Activated CD4-positive, alpha-beta T cell treated with anti-CD3 and anti-CD28 coated beads, Interleukin-2, amount 50 U/mL, for 24 hours (primary cell): ENCODE measurements at regions not wholly inside any gene's neighbourhood (a gene's known extent, or its start where the extent isn't known, plus 50 kb on each side); places are given as distances from the start of the nearest gene placed in this dataset.

ENCODE experiments used
- DNase-seq, 2 donors: peaks; one replicate each; pipeline ENCODE4 v3.0.0-alpha.2; 2020; ENCODE audit warnings: low read depth in 1 of 2, low spot score in 1 of 2

DNA sequence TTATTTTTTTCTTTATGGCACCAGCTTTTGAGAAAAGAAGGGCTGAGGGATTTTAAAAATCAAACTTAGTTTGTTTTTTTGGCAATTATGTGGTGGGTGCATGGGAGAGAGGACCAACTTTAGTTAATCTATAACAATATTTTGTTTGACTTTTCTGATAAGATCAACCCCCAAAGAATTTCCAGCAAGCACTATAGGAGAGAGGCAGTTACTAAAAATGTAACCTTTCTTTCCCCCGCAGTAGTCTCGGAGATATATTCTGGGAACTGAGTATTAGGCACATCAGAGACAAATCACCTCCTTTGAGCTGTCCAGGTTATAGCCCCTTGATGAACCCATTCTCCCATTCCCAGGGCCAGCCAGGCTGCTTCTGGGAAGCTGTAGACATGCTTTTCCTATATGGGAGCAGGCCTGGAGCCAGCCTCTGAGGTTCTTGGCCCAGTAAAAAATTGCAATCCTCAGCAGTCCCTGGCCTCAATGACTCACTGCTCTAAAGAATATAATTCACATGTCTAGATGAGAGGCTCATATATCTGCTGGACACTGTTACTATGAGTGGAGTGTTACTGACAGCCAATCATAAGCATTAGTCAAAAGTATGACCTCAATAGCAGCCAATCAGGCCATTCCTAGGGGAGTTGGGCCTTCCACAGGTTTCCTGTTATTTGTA is 138.3 kb upstream of the AGBL1 start:
- no peak for DNase-seq

DNA sequence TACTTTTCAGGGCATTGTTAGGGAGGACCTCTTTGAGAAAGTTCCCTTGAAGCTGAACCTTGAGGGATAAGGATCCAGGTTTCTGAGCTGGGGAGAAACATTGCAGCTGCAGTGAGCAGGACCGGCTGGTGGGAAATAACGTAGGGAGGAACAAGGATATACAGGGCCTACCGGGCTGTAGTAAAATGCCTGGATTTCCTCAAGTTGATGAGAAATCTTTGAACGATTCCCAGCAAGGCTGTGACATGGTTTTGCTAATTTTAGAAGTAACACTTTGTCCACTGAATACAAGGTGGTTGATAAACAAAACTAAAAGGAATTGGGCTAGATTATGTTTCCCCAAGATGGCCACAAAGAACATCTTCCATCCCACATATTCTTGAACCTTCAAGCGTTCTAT is 137.0 kb upstream of the AGBL1 start:
- no peak for DNase-seq

DNA sequence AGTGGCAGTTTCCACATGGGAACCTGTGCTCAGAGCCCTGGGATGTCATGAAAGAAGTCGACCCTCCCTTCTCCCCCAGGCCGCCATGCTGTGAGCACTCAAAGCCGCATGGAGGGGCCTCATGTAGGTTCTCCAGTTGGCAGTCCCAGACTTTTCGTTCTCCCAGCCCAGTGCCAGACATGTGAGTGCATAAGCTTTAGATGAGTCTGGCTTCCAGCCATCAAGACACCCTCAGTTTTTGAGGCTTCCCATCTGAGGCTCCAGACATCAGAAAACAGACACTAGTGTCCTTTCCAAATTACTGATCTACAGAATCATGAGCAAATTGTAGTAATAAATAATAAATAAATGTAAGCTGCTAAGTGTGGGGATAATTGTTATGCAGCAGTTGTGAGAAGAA is 136.5 kb upstream of the AGBL1 start:
- no peak for DNase-seq

DNA sequence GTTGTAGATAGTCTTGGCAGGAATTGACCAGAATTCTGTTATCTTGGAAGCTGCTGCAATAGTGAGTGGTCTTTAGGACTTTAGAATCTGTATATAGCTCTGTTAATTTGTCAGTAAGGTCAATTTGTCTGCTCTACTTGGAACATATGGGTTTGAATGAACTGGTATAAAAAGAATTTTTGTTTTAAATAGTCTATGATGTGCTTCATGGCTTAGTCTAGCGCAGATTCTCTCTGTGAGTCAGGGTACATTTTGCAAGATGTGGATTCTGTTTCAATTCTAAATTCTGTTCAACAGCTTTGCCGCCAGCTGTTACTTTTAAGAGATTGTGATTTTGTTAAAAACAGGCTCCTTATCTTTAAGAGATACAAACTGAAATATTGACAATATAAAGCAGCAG is 135.9 kb upstream of the AGBL1 start:
- DNase-seq, result no peak

DNA sequence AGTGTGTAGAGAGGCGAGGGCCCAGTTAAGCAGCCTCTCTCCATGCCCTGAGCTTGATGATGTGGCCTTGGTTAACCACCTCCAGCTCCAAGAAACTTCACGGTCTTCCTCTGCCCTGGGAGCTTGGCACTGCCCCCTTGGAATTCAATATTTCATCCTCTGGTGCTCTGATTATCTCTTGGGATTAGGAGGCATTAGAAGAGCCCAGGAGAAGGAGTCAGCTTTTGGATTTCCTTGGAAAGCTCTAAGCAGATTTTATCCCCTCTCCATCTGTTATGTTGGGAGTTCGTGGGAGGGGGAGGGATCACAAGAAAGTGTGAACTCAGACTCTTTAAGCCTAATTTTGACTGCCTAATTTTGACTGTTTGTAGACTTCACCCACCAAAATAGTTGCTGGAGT is 132.7 kb upstream of the AGBL1 start:
- no peak for DNase-seq

DNA sequence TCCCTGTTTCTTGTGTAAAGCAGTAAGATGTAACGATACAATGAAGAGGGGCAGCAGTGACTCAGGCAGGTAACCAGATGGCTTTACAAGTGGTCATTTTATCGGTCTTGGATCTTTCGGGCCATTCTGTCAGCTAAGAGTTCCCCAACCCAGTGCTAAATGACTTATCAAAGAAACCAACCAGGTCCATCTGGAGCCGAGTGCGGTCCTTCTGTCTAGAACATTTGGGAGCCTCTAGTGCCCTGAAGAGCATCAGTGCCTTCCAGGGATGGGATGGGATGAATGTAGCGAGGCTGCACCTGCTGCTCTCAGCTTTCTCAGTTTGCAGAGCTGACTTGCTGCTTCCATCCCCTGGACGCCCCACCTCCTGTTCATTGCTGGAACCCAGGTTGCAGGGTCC is 131.7 kb upstream of the AGBL1 start:
- no peak for DNase-seq

DNA sequence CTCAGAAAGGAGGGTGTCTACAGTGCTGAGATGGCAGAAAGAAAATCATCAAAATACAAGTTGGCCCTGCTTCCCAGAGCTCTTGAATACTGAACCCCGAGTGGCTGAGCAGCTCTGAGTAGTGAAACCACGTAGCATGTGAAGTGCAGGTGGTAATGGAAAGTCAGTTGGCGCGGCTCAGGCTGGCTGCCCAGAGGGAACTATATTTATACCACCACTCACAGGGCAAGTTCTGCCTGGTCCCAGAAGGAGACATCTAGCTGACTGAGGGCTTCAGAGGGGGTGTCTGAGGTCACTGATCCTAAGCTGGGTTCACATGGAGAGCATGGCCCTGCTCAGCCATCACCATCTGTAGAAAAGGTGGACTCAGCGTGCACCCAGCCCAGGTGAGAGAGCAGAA is 129.6 kb upstream of the AGBL1 start:
- DNase-seq, result no peak

DNA sequence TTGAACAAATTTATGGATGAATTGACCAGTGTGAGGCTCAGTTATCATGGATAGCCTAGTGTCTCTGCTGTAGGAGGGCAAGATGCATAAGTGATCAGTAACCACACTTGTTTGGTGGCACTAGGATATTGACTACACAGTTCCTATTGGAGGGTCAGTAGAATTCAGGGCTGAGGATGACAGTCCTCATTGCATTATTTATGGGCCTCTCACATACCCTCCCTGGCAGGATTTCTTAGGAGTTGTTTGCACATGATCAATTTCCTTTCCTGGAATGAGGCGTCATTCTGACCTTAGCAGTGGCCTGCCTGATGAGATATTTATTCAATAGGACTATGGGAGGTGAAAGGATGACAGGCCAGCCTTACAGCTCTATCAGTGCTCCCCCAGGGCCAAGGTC is 125.1 kb upstream of the AGBL1 start:
- DNase-seq, result no peak

DNA sequence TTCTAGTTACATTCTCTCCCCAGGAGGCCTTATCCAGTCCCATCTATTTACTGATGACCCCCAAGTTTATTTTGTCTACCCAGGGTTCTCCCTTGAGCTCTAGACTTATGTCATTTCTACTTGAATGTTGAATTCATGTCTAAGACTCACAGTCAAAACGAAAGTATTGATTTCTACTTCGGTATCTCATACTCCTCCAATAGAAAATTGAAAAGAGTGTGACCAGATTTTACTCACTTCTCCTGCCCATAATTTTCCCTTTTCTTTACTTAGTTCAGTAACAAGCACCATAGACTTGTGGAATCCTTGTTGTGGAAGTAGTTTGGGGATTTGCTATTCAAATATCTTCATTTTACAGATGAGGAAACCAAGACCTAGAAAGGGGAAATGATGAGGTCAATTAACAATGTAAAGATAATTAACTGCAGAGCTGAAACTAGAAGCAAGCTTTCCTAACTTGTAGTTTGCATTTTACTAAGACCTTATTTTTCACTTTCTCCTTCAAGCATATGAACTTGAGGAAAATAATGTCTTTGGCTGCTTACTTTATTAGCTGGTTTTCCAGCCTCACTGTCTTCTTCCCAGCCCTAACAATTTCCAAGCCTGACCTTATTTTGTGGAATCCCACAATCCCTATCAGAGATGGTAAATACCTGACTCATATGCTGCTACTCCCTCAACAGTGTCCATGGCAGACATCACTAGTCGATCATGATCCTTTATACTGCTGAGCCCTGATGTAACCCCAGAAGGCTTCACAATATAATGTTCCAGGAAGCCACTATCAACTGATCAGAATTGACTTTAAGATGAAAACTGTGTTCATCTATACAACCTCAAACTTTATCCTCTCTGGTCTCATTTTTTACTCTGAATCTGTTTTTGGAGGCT is 123.9 kb upstream of the AGBL1 start:
- no peak for DNase-seq

DNA sequence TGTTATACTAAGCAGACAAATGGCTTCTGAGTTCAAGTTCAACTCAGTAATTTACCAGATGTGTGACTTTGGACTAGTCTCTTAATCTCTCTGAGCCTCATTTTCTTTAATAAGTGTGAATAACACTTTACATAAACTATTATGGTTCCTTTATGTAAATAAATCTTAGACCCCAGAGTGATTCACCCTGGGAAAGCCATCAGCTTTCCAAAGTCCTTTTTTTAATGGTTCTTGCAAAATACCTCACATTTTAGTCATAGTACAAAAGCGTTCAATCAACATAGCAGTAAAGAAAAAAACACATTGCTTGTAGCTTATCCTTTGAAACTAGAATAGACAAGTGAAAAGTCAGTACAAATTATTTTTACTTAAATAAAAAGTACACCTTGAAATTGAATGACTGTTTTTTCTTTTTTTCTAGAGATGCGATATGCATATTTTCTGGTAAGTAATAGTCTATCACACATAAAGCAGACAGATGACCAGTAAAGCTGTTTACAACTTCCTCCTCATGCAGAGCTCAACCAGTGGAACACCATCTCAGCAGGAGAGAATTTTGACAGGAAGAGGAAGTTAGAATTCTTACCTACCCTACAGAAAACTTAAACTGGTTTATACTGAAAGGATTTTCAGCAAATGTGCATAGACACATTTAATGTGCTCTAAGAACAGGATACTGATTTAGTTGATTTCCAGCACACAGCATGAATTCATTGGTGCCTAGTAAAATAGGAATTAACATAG is 123.0 kb upstream of the AGBL1 start:
- no peak for DNase-seq

DNA sequence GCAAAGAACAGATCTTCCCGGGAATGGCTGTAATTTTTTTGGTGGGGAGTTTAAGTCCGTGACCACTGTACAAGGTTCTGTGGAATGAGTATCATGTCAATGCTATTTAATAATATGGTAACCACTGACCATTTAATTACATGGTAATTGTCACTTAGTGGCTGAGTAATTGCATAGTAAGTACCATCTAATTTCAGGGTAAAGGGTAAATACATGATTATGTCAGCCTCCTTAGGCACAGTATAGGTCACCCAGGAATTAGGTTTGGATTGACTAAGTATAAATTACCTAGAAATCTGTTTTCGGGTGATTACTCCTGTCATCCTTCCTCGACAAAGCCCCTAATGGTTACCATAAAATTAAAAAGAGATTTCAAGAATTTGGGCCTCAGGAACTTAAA is 120.1 kb upstream of the AGBL1 start:
- no peak for DNase-seq

DNA sequence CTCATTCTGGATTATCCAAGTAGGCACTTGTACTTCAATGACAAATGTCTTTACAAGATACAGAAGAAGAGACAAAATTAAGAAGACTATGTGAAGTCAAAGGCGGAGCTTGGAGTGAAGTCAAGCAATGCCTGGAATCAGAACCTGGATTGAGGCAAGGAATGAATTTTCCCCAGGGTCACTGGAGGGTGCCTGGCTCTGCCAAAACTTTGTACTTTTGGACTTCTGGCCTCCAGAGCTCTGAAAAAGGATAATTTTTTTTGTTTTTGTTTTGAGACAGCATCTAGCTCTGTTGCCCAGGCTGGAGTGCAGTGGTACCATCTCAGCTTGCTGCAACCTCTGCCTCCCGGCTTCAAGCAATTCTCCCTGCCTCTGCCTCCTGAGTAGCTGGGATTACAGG is 119.3 kb upstream of the AGBL1 start:
- no peak for DNase-seq

DNA sequence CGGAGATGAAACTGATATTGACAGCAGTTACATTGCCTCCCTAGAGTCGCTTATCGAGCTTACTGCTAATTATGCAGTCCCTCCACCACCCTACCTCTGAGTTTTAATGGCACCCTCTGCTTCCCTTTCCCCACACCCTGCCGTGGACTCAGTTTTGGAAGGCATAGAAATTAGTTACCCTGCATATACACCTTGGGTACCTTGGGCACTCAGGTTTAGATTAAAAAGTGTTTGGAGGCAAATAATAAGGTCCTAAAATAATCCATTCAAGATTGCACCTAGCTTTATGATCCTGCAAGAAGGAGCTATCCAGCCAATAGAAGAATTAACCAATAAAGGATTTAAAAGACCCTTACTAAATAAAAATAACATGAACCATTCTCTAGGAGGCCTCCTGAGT is 117.8 kb upstream of the AGBL1 start:
- DNase-seq, result no peak

DNA sequence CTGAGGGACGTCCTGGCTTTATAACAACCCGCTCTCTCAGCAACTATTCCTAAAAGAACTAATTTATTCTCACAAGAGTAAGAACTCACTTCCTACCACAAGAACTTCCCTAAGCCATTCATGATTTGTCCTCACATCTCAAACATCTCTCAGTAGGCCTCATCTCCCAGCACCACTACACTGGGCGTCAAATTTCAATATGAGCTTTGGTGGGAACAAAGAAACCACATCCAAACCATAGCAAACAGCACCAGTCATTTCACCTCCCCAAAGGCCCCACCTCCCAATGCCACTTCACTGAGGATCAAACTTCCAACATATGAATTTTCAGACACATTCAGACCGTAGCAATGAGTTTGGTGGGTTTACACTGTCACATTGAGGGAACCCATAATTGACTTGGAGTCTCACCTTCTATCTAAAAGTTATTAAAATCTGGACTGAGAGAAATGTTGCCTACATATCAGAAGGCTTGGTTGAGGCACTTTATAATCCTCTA is 116.4 kb upstream of the AGBL1 start:
- no peak for DNase-seq

DNA sequence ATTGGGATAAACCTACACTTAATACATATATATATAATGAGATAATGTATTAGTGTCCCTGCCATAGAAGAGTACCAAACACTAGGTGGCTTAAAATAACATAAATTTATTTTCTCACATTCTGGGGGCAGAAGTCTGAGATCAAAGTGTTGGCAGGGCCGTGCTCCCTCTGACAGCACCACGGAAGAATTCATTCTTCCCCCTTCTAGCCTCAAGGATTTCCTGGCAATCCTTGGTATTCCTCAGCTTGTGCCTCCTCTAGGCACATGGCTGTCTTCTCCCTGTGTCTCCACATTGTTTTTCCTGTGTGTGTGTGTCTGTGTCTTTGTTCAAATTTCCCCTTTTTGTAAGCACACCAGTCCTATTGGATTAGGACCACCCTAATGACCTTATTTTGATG is 115.2 kb upstream of the AGBL1 start:
- no peak for DNase-seq

DNA sequence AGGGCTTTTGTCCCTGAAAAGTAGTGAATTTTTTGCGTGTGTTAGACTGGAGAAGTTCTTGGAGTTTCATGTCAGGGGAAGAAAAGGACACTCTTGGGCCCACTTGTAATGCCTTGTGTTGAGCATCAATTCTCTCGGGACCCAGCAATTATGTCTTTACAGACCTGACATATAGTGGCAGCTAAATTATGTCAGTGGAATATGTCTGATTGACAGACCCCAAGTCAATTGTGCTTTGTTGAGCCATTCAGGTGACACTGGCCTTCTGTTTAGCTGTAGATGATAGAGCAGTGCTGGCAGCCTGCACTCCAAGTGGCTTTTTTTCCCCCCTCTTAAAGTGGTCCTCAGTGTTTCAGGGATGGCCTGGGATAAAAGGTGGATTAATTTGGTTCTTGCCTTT is 112.1 kb upstream of the AGBL1 start:
- DNase-seq, result no peak

DNA sequence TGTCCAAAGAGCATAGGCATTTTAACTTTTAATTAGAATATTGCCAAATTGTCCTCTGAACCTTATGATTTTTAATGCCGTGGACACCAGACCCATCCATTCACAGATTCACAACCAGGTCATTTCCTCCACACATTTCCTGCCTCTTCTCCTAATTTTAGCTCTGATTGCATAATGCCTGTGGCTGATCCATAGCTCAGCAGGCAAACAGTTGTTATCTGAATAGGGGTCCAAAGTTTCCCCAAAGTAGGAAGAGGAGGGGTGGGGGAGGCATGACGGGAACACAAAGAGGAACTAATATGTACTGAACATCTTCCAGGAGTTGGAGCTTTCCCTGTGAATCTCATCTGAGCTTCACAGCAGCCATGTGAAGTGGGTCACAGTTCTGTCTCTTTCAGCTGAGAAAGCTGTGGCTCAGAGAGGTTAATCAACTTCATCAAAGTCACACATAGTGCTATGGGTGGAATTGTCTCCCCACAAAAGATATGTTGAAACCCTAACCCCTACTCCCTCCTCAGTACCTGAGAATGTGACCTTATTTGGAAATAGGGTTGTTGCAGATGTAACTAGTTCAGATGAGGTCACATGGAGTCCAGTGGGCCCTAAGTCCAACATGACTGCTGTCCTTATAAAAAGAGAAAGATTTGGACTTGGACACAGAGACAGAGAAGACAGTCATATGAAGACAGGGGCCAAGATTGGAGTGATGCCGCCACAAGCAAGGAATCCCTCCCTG is 106.7 kb upstream of the AGBL1 start:
- no peak for DNase-seq

DNA sequence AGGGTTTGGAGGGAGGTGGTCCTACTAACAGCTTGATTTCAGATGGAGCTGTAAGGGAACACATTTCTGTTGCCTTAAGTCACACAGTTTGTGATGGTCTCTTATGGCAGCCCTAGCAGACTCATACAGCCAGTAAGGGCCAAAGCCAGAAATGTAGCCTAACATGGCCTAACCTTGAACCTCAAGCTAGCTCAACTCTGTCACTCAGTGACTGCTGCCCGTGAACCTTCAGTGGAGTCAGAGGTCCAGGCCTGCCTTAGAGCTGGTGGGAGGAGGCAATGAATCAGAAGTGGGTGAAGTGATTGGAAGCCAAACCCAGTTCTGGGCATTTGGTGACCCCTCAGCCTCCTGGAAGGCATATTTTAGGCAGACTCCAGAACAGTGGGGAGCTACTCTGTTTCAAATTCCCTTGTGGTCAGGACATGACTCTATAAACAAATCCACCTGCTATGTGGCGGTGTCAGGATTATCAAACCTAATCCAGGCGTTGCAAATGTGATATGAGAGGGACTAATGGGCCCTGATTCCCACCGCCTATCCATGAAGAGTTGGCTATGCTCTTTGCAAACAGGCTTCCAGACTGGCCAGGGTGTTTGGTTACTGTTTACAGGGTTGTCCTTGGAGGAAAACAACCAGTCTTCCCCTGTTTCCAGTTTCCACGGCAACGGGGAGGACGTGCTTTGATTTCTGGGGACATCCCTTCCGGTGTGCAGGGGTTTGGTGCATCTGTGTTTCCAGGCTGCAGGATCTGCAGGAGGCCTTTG is 105.9 kb upstream of the AGBL1 start:
- DNase-seq, result no peak

DNA sequence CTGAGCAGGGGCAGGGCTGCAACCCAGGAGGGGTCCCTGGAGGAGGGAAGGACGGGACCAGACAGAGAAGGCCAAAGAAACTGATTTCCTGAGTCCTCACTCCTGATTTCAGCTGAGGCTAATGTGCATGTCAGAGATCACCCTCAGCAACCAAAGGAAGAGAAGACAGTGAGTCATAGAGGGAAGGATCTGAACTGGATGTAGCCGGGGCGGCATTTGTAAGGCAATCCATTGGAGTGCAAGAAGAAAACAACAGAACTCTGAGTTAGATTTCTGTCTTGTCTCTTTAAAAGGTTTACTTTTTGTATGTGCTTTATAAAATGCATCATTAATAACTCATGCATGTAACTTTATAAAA is 105.3 kb upstream of the AGBL1 start:
- no peak for DNase-seq

DNA sequence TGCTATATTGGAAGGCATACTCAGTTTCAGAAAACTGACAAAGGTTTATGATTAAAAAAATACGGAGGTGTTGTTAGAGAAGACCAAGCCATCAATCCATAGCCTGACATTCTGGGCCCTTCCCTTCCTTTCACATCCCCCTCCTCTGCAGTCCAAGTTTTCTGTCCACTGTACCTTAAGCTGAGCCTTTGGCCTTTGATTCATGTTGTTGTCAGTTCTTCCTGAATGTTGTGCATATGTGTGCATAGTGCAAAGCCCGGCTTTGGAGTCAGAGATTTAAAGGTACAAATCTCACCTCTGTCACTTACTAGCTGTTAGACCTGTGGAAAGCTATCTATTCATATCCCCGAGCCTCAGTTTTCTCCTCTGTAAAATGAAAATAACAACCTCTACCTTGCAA is 104.9 kb upstream of the AGBL1 start:
- DNase-seq, result no peak

DNA sequence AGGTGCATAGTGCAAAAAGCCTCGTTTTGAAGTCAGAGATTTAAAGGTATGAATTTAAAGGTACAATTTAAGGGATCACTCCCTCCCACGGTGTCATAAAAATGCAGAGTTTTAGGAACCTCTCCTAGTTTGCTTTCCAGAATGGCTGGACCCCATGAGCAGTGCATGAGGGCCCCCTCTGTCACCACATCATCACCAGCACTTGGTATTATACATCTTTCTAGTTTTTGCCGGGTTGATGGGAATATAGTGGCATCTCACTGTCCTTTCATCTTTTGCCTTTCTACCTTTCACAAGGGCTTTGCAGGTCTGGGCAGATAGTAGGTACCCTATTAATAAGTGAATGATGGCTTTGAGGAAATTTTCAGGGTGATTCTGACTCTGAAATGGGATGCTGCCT is 103.6 kb upstream of the AGBL1 start:
- no peak for DNase-seq
